Stimulated activated CD4-positive, alpha-beta T cell treated with anti-CD3 and anti-CD28 coated beads, Interleukin-4, amount 100 ng/mL, for 24 hours (primary cell): ENCODE measurements at regions not wholly inside any gene's neighbourhood (a gene's known extent, or its start where the extent isn't known, plus 50 kb on each side); places are given as distances from the start of the nearest gene placed in this dataset.

Experiments
- DNase-seq: peaks from one replicate; pipeline ENCODE4 v3.0.0-alpha.2; 2020

GRCh38 chr16:79668502-79668901 lies 68.0 kb upstream of the MAF start:
- no peak for DNase-seq

GRCh38 chr16:79665970-79666369 lies 65.4 kb upstream of the MAF start:
- no peak for DNase-seq

- DNase-seq, result no peak
Measured at GRCh38 chr16:79664407-79664806, 63.9 kb upstream of the MAF start.

GRCh38 chr16:79662669-79663313 lies 62.3 kb upstream of the MAF start:
- DNase-seq, result no peak

GRCh38 chr16:79662122-79662521 lies 61.6 kb upstream of the MAF start:
- DNase-seq, result no peak

- no peak for DNase-seq
Measured at GRCh38 chr16:79661578-79661977, 61.0 kb upstream of the MAF start.

GRCh38 chr16:79659344-79659743 lies 58.8 kb upstream of the MAF start:
- no peak for DNase-seq

- DNase-seq, result no peak
Measured at GRCh38 chr16:79658301-79659033, 57.9 kb upstream of the MAF start.

- no peak for DNase-seq
Measured at GRCh38 chr16:79656553-79657115, 56.1 kb upstream of the MAF start.

- no peak for DNase-seq
Measured at GRCh38 chr16:79653373-79653891, 52.9 kb upstream of the MAF start.

- no peak for DNase-seq
Measured at GRCh38 chr16:79651363-79651762, 50.8 kb upstream of the MAF start.
